H1 (cell line): ENCODE measurements at regions not wholly inside any gene's neighbourhood (a gene's known extent, or its start where the extent isn't known, plus 50 kb on each side); places are given as distances from the start of the nearest gene placed in this dataset.

Source experiments
- ATF2 ChIP-seq: IDR thresholded peaks from 2 replicates; pipeline ENCODE4 v1.6.1; 2012; ENCODE audit warnings: low read length, inconsistent platforms
- BRCA1 ChIP-seq: IDR thresholded peaks from 2 replicates; pipeline ENCODE4 v1.6.1; 2012; ENCODE audit warnings: low read depth, low read length, improper control_type of control experiment
- CHD7 ChIP-seq: fragments of 300-600 bp; sonication (generic); IDR thresholded peaks from 2 replicates; pipeline ENCODE4 v1.7.1; 2012; ENCODE audit warnings: low read length, moderate library complexity, mild to moderate bottlenecking, inconsistent platforms; ENCODE audit not compliant: insufficient replicate concordance
- TBP ChIP-seq: IDR thresholded peaks from 2 replicates; pipeline ENCODE4 v1.6.1; 2011; ENCODE audit warnings: low read depth, low read length, improper control_type of control experiment
- TCF12 ChIP-seq: IDR thresholded peaks from 2 replicates; pipeline ENCODE4 v1.6.1; 2011; ENCODE audit warnings: low read depth, mild to moderate bottlenecking, low read length

- TF ChIP-seq CHD7 (no peak), TCF12 (no peak), TBP (no peak), ATF2 (no peak), BRCA1 (no peak)
These were observed 177.3 kb upstream of the KL start (continued) for GRCh38 chr13:32838945-32839344.
